ENCODE measurements at regions not wholly inside any gene's neighbourhood (a gene's known extent, or its start where the extent isn't known, plus 50 kb on each side); places are given as distances from the start of the nearest gene placed in this dataset.

- TF ChIP-seq EP300 (IDR thresholded peaks at IDR 0.05), result no peak
- no peak for TF ChIP-seq CTCF (IDR thresholded peaks at IDR 0.05)
- TF ChIP-seq NFE2L2 (conservative IDR thresholded peaks at IDR 0.05; ENCODE audit: low read length), result no peak
- no peak for TF ChIP-seq POLR2A (IDR thresholded peaks at IDR 0.05; ENCODE audit: low read length)
- no peak for TF ChIP-seq SMC3 (IDR thresholded peaks at IDR 0.05)
- no peak for TF ChIP-seq HDAC2 (IDR thresholded peaks at IDR 0.05)
- no peak for TF ChIP-seq EHMT2 (IDR thresholded peaks at IDR 0.05; ENCODE audit: low read depth)
- no peak for TF ChIP-seq RFX5 (IDR thresholded peaks at IDR 0.05)
- TF ChIP-seq JUN (IDR thresholded peaks at IDR 0.05), result no peak
- no peak for TF ChIP-seq PHF8 (IDR thresholded peaks at IDR 0.05; ENCODE audit: borderline replicate concordance, low read depth)
- TF ChIP-seq SREBF2 (IDR thresholded peaks at IDR 0.05), result no peak
- no peak for TF ChIP-seq MAZ (IDR thresholded peaks at IDR 0.05; ENCODE audit: borderline replicate concordance, low read depth, low read length)
- no peak for TF ChIP-seq CBX8 (IDR thresholded peaks at IDR 0.05)
Observed at GRCh38 chr18:30634249-30634648, 408.3 kb downstream of the DSC3 start.
